Effector memory CD8-positive, alpha-beta T cell (primary cell): ENCODE measurements at regions not wholly inside any gene's neighbourhood (a gene's known extent, or its start where the extent isn't known, plus 50 kb on each side); places are given as distances from the start of the nearest gene placed in this dataset.

Experiments used
- ATAC-seq: fragments of 150-1000 bp; cut with Tn5 transposase; replicated peaks from 2 replicates; pipeline ENCODE4 v1.10.0; 2021; ENCODE audit warnings: mild to moderate bottlenecking, moderate library complexity
- DNase-seq, 3 experiments: peaks; one replicate each; pipeline ENCODE4 v3.0.0; 2021
- H3K27ac Mint-ChIP-seq, 2 donors: one replicate each; pipeline ENCODE4 v1.8.0; 2022; ENCODE audit warnings: mild to moderate bottlenecking in 2 of 2, mixed read lengths in 2 of 2, moderate library complexity in 2 of 2
- H3K27me3 Mint-ChIP-seq, 2 donors: one replicate each; pipeline ENCODE4 v1.8.0; 2022; ENCODE audit warnings: mixed read lengths in 2 of 2
- H3K36me3 Mint-ChIP-seq: one replicate; pipeline ENCODE4 v1.8.0; 2022; ENCODE audit warnings: mild to moderate bottlenecking, moderate library complexity, mixed read lengths; ENCODE audit not compliant: insufficient read depth
- H3K4me1 Mint-ChIP-seq, 2 donors: one replicate each; pipeline ENCODE4 v1.8.0; 2022; ENCODE audit warnings: low read depth in 2 of 2, mixed read lengths in 2 of 2
- H3K4me3 Mint-ChIP-seq, 2 donors: one replicate each; pipeline ENCODE4 v1.8.0; 2022; ENCODE audit warnings: mild to moderate bottlenecking in 2 of 2, mixed read lengths in 2 of 2, moderate library complexity in 2 of 2
- H3K9me3 Mint-ChIP-seq, 2 donors: one replicate each; pipeline ENCODE4 v1.8.0; 2022; ENCODE audit warnings: mixed read lengths in 2 of 2

GRCh38 chr5:133773247-133774202, 161.2 kb upstream of the FSTL4 start:
- Mint-ChIP-seq H3K27me3 (peaks cover 18 to 25% of the 10 kb centered on the region in 2 donors), H3K9me3 (no peaks in the 10 kb centered on the region), H3K4me3 (no peak overlapping the region), H3K27ac (no peak overlapping the region), H3K4me1 (no peaks in the 10 kb centered on the region), H3K36me3 (no peaks in the 10 kb centered on the region)
- no peak for DNase-seq
- no peak for ATAC-seq

DNA sequence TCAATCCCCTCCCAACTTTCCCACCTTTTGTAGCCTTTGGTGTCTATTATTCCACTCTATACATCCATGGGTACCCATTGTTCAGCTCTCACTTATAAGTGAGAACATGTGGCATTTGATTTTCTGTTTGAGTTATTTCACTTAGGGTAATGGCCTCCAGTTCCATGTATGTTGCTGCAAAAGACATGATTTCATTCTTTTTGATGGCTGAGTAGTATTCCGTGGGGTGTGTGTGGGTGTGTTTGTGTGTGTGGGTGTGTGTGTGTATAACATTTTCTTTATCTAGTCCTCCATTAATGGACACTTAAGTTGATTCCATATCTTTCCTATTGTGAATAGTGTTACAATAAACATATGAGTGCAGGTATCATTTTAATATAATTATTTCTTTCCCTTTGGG, 157.5 kb upstream of the FSTL4 start:
- Mint-ChIP-seq H3K4me1 (no peaks in the 10 kb centered on the region), H3K9me3 (no peaks in the 10 kb centered on the region), H3K4me3 (no peak overlapping the region), H3K36me3 (no peaks in the 10 kb centered on the region), H3K27ac (no peak overlapping the region), H3K27me3 (peaks cover 47 to 62% of the 10 kb centered on the region in 2 donors)
- ATAC-seq (no peak), DNase-seq (no peak)

DNA sequence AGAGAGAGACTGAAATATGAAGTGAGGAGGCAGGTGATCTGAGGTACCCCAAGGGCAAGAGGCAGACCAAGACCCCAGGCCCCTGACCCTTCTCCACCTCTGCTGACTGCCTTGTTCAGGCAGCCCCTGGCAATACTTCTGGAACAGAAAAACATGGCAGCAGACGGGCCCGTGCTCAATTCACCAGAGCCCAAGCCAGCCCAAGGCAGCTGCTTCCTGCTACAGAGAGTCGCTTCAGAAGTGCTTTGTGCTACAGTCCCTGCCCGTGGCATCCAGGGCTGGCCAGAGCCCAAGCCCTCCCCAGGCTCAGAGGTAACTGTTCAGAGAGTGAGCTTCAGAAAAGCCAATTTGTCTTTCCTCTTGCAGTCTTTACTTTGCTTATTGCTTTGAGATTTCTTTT, 151.4 kb upstream of the FSTL4 start:
- Mint-ChIP-seq H3K9me3 (no peaks in the 10 kb centered on the region), H3K36me3 (no peaks in the 10 kb centered on the region), H3K4me1 (no peaks in the 10 kb centered on the region), H3K27ac (no peak overlapping the region), H3K4me3 (no peak overlapping the region), H3K27me3 (peaks cover 55 to 67% of the 10 kb centered on the region in 2 donors)
- DNase-seq (no peak), ATAC-seq (no peak)

- no peaks in the 10 kb centered on the region for H3K36me3 Mint-ChIP-seq
- no peak for ATAC-seq
- no peak overlapping the region for H3K4me3 Mint-ChIP-seq
- no peaks in the 10 kb centered on the region for H3K4me1 Mint-ChIP-seq
- H3K9me3 Mint-ChIP-seq = no peaks in the 10 kb centered on the region
- no peak overlapping the region for H3K27ac Mint-ChIP-seq
- no peak for DNase-seq
- H3K27me3 Mint-ChIP-seq = peaks cover 55 to 57% of the 10 kb centered on the region in 2 donors
These were observed 149.3 kb upstream of the FSTL4 start for GRCh38 chr5:133761632-133762031.

DNA sequence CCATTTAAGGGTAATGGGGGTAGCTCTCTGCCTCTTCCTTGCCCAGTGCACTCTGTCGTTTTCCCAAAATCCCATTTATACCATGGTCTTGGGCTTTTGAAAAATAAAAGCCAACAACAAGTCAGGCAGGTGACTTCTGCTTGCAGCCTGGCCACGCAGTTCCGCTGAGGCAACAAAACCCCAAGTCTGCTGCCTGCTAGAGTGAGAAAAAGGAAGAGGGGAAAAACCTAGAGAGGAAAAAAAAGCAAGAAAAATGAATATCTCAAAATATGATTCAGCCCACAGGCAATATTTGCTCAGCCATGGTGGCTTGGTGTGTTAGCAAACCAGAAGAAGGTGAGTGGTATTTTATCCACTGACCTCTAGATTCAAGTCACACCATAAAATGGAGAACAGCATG, 148.2 kb upstream of the FSTL4 start:
- Mint-ChIP-seq H3K9me3 (no peaks in the 10 kb centered on the region), H3K36me3 (no peaks in the 10 kb centered on the region), H3K27me3 (peaks cover 54 to 55% of the 10 kb centered on the region in 2 donors), H3K4me1 (no peaks in the 10 kb centered on the region), H3K27ac (no peak overlapping the region), H3K4me3 (no peak overlapping the region)
- ATAC-seq = no peak
- no peak for DNase-seq

DNA sequence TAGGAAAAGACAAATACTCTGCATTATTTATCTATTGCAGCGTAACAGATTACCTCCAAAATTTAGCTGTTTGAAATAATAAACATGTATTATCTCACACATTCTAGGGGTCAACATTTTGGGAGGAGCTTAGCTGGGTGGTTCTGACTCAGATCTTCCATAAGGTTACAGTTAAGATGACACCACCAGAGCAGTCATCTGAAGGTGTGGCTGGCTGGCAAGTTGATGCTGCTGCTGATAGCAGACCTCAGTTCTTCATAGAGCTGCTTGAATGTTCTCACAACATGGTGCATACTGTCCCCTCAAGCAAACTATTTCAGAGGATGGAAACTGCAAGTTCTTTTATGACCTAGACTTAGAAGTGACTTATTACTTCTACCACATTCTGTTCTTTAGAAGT, 146.3 kb upstream of the FSTL4 start:
- Mint-ChIP-seq H3K36me3 (no peaks in the 10 kb centered on the region), H3K4me3 (no peak overlapping the region), H3K27me3 (peaks cover 46 to 48% of the 10 kb centered on the region in 2 donors), H3K27ac (no peak overlapping the region), H3K4me1 (no peaks in the 10 kb centered on the region), H3K9me3 (no peaks in the 10 kb centered on the region)
- ATAC-seq (no peak), DNase-seq (no peak)

DNA sequence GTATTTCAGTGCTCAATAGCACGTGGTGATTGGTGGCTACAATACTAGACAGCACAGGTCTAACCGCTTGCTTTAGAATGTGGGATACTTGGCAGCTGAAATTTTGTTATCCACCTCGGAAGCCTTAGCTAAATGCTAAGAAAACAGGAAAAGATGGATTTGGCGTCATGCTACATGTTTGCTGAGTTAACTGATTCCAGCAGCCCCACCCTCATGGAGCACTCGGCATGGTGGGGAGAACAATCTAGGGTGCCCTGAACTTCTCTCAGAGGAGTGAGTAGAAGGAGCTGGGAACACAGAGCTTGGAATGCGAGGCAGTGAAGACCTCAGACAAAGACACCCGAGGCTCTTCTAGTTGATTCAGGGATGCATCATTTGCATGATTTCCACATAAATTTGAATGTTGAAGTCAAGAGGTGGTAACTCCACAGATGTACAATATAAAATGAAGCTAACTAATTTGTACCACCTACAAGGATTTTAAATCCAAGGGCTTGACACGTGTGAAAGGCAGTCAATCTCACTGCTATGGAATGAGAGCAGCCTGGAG, 145.1 kb upstream of the FSTL4 start:
- ATAC-seq (no peak), DNase-seq (no peak)
- no peaks in the 10 kb centered on the region for H3K4me1 Mint-ChIP-seq
- no peaks in the 10 kb centered on the region for H3K36me3 Mint-ChIP-seq
- H3K27me3 Mint-ChIP-seq = peaks cover 35 to 36% of the 10 kb centered on the region in 2 donors
- H3K9me3 Mint-ChIP-seq = no peaks in the 10 kb centered on the region
- H3K27ac Mint-ChIP-seq = no peak overlapping the region
- H3K4me3 Mint-ChIP-seq = no peak overlapping the region

- ATAC-seq (no peak), DNase-seq (no peak)
- Mint-ChIP-seq H3K4me3 (no peak overlapping the region), H3K27ac (no peak overlapping the region), H3K9me3 (no peaks in the 10 kb centered on the region), H3K27me3 (peaks cover 36 to 37% of the 10 kb centered on the region in 2 donors), H3K4me1 (no peaks in the 10 kb centered on the region), H3K36me3 (no peaks in the 10 kb centered on the region)
These were observed 144.4 kb upstream of the FSTL4 start for GRCh38 chr5:133756756-133757155.

GRCh38 chr5:133756036-133756435, 143.7 kb upstream of the FSTL4 start:
- no peaks in the 10 kb centered on the region for H3K4me1 Mint-ChIP-seq
- DNase-seq = no peak
- no peak overlapping the region for H3K27ac Mint-ChIP-seq
- ATAC-seq = no peak
- H3K4me3 Mint-ChIP-seq = no peak overlapping the region
- H3K27me3 Mint-ChIP-seq = peaks cover 43% of the 10 kb centered on the region in 2 donors
- H3K9me3 Mint-ChIP-seq = no peaks in the 10 kb centered on the region
- no peaks in the 10 kb centered on the region for H3K36me3 Mint-ChIP-seq

DNA sequence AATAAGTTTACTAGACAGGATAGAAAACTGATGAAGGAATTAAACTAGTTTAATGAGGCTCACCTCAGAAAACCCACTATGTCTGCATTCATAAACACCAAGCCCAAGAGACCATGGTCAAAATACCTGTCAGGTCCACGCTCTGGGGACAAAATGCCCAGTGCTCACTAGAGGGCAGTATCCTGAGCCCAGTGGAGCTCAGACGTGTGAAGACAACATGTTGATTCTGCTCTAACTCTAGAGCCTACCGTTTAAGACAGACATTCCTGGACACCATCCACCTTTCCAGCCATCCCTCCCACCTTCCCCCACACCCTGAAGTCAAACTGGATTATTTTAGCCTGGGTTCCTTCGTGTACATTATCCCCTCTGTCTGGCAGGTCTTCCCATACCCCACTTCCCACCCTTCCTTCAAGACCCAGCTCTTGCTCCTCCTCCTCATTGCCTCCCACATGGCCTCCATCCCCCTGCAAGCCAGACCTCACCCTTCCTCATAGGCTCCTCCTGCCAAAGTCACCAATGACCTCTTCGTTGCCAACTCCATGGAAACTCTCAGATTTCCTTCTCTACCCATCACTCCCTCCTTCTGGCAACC, 142.3 kb upstream of the FSTL4 start:
- H3K27ac Mint-ChIP-seq = no peak overlapping the region
- no peaks in the 10 kb centered on the region for H3K36me3 Mint-ChIP-seq
- H3K4me3 Mint-ChIP-seq = no peak overlapping the region
- no peaks in the 10 kb centered on the region for H3K4me1 Mint-ChIP-seq
- DNase-seq (no peak), ATAC-seq (no peak)
- H3K27me3 Mint-ChIP-seq = peaks cover 43 to 48% of the 10 kb centered on the region in 2 donors
- no peaks in the 10 kb centered on the region for H3K9me3 Mint-ChIP-seq

GRCh38 chr5:133753856-133754255, 141.5 kb upstream of the FSTL4 start:
- Mint-ChIP-seq H3K4me3 (no peak overlapping the region), H3K27me3 (peaks cover 44 to 52% of the 10 kb centered on the region in 2 donors), H3K4me1 (no peaks in the 10 kb centered on the region), H3K9me3 (no peaks in the 10 kb centered on the region), H3K36me3 (no peaks in the 10 kb centered on the region), H3K27ac (no peak overlapping the region)
- DNase-seq (no peak), ATAC-seq (no peak)

- Mint-ChIP-seq H3K27me3 (peaks cover 38 to 53% of the 10 kb centered on the region in 2 donors), H3K36me3 (no peaks in the 10 kb centered on the region), H3K27ac (no peak overlapping the region), H3K9me3 (no peaks in the 10 kb centered on the region), H3K4me3 (no peak overlapping the region), H3K4me1 (no peaks in the 10 kb centered on the region)
- DNase-seq (no peak), ATAC-seq (no peak)
These were observed 139.5 kb upstream of the FSTL4 start for GRCh38 chr5:133751846-133752245.

GRCh38 chr5:133751421-133751820, 139.1 kb upstream of the FSTL4 start:
- DNase-seq = no peak

DNA sequence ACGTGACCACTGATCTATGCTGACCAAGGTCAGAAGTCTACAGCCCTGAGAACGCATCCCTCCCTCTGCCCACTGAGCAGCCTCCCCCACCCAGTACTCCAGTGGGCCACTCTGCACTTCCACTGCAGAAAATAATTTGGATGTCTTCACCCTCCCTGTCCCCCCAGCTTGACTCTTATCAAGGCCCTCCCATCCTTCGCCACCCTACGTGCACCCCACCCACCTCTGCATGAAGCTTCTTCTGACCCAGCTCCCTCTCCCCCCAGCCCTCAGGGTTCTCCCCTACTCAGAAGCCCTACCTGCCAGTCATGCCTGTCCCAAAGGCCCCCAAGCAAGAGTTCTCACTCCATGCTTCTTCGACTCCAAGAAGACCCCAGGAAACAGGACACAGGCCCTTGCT, 138.5 kb upstream of the FSTL4 start:
- H3K9me3 Mint-ChIP-seq = no peaks in the 10 kb centered on the region
- no peak overlapping the region for H3K27ac Mint-ChIP-seq
- no peak overlapping the region for H3K4me3 Mint-ChIP-seq
- no peak for ATAC-seq
- DNase-seq = no peak
- H3K27me3 Mint-ChIP-seq = peaks cover 31 to 43% of the 10 kb centered on the region in 2 donors
- no peaks in the 10 kb centered on the region for H3K36me3 Mint-ChIP-seq
- no peaks in the 10 kb centered on the region for H3K4me1 Mint-ChIP-seq

More at GRCh38 chr5:133751421-133751820, 139.1 kb upstream of the FSTL4 start:
- no peak for ATAC-seq
- no peaks in the 10 kb centered on the region for H3K9me3 Mint-ChIP-seq
- no peak overlapping the region for H3K4me3 Mint-ChIP-seq
- H3K27me3 Mint-ChIP-seq = peaks cover 35 to 49% of the 10 kb centered on the region in 2 donors
- H3K36me3 Mint-ChIP-seq = no peaks in the 10 kb centered on the region
- H3K4me1 Mint-ChIP-seq = no peaks in the 10 kb centered on the region
- H3K27ac Mint-ChIP-seq = no peak overlapping the region
